Activated B cell treated with CpG ODN at 0.5 μM for 24 hours (primary cell): ENCODE measurements at regions not wholly inside any gene's neighbourhood (a gene's known extent, or its start where the extent isn't known, plus 50 kb on each side); places are given as distances from the start of the nearest gene placed in this dataset.

Experiments
- ATAC-seq: fragments of 200-7000 bp; cut with Tn5 transposase; one replicate; pipeline ENCODE4 v1.10.0; 2021; ENCODE audit warnings: low read depth, mild to moderate bottlenecking, moderate library complexity
- CTCF ChIA-PET: fragments of 350-600 bp; sonication (Branson Sonifier 250); formaldehyde crosslinking; loops from one replicate; lab custom pipeline; 2021; ENCODE audit warnings: antibody characterized with exemption; lab: Charles Lee
- POLR2A ChIA-PET: fragments of 350-600 bp; sonication (Branson Sonifier 250); formaldehyde crosslinking; loops from one replicate; lab custom pipeline; 2021; ENCODE audit warnings: antibody characterized with exemption; lab: Charles Lee
- DNase-seq: peaks from one replicate; pipeline ENCODE4 v3.0.0; 2022
- H3K27ac Mint-ChIP-seq: one replicate; pipeline ENCODE4 v1.8.0; 2020; ENCODE audit warnings: mixed read lengths
- H3K27me3 Mint-ChIP-seq: one replicate; pipeline ENCODE4 v1.8.0; 2021; ENCODE audit warnings: mixed read lengths
- H3K36me3 Mint-ChIP-seq: one replicate; pipeline ENCODE4 v1.8.0; 2021; ENCODE audit warnings: low read depth, mixed read lengths
- H3K4me1 Mint-ChIP-seq: one replicate; pipeline ENCODE4 v1.8.0; 2021; ENCODE audit warnings: mixed read lengths
- H3K4me3 Mint-ChIP-seq: one replicate; pipeline ENCODE4 v1.8.0; 2020; ENCODE audit warnings: mild to moderate bottlenecking, mixed read lengths
- H3K9me3 Mint-ChIP-seq: one replicate; pipeline ENCODE4 v1.8.0; 2020; ENCODE audit warnings: mixed read lengths
- intact Hi-C: fragments of 100-400 bp; cut with micrococcal nuclease; formaldehyde crosslinking; loops from one replicate; pipeline ENCODE4 v1.15.1; 2024
- TF ChIP-seq, protein P1 (sequence below): fragments of 200-600 bp; IDR thresholded peaks from one replicate; pipeline ENCODE4 v1.8.0; 2022; ENCODE audit warnings: antibody characterized with exemption, mild to moderate bottlenecking

DNA sequence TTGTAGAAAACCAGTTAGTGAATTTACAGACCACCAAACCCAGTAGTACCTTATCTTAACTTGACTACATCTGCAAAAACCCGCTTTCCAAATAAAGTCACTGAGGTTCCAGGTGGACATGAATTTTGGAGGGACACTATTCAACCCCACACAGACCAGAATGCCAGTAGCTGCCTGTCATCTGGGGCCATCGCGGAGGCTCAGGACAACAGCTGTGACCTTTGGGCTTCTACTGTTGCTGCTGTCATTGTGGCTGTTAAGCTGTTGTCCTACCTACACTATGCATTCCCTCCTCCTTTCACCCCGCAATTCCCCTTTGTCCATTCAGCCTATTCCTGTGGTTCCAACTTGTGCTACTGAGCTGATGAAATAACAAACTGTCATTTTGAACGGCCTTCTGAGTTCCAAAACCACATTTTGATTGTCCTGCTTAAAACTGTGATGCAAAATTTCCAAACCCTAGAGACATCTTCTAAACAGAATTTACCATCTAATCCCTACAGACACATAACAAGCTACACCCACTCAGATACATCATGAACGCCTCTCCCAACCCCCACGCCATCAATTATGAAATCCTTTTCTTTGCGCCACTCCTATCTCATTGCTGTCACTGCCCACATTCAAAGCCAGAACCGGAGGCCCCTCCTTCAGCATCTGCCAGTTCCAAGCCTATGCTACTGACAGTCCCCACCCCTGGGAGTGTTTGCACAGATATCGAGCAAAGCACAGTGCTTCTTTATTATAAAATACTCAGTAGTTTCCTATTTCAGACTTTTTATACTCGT lies 125.0 kb downstream of the C6orf118 start:
- Mint-ChIP-seq H3K4me3 (no peak overlapping the region), H3K36me3 (no peaks in the 10 kb centered on the region), H3K27me3 (no peaks in the 10 kb centered on the region), H3K27ac (no peak overlapping the region), H3K9me3 (peaks cover 5% of the 10 kb centered on the region), H3K4me1 (no peaks in the 10 kb centered on the region)
- ATAC-seq (no peak), DNase-seq (no peak)
- intact Hi-C loops = no loop called here
- ChIA-PET POLR2A (no interaction called here), CTCF (no interaction called here)
- TF ChIP-seq, protein P1, sequence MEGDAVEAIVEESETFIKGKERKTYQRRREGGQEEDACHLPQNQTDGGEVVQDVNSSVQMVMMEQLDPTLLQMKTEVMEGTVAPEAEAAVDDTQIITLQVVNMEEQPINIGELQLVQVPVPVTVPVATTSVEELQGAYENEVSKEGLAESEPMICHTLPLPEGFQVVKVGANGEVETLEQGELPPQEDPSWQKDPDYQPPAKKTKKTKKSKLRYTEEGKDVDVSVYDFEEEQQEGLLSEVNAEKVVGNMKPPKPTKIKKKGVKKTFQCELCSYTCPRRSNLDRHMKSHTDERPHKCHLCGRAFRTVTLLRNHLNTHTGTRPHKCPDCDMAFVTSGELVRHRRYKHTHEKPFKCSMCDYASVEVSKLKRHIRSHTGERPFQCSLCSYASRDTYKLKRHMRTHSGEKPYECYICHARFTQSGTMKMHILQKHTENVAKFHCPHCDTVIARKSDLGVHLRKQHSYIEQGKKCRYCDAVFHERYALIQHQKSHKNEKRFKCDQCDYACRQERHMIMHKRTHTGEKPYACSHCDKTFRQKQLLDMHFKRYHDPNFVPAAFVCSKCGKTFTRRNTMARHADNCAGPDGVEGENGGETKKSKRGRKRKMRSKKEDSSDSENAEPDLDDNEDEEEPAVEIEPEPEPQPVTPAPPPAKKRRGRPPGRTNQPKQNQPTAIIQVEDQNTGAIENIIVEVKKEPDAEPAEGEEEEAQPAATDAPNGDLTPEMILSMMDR = no peak

DNA sequence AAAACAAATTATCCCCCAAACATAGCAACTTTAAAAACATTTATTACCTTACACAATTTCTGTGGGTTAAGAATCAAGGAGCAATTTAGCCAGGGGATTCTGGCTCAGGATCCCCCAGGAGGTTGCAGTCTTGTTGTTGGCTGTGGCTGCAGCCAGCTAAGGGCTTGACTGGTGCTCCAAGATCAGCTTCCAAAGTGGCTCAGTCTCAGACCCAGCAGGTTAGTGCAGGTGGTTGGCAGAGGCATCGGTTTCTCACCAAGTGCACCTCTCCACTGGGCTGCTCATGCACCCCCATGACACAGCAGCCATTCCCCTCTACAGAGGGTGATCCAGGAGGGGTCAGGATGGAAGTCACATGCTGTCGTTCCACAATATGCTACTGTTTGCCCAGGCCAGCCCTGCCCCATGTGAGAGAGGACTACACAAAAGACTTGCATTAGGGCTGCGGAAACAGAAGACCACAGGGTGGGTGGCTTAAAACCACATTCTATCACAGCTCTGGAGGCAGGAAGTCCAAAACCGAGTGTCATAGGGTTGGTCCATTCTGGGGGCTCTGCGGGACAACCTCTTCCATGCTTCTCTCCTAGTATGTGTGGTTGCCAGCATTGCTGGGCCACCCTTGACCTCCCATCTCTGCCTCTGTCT lies 125.8 kb downstream of the C6orf118 start:
- Mint-ChIP-seq H3K27me3 (no peaks in the 10 kb centered on the region), H3K27ac (no peak overlapping the region), H3K4me1 (no peaks in the 10 kb centered on the region), H3K4me3 (no peak overlapping the region), H3K36me3 (no peaks in the 10 kb centered on the region), H3K9me3 (peaks cover 5% of the 10 kb centered on the region)
- ATAC-seq (no peak), DNase-seq (no peak)
- ChIA-PET CTCF (no interaction called here), POLR2A (no interaction called here)
- intact Hi-C loops = no loop called here
- TF ChIP-seq, protein P1 = no peak

GRCh38 chr6:165183071-165183470 lies 126.3 kb downstream of the C6orf118 start:
- Mint-ChIP-seq H3K9me3 (peaks cover 5% of the 10 kb centered on the region), H3K4me3 (no peak overlapping the region), H3K27me3 (no peaks in the 10 kb centered on the region), H3K27ac (no peak overlapping the region), H3K4me1 (no peaks in the 10 kb centered on the region), H3K36me3 (no peaks in the 10 kb centered on the region)
- TF ChIP-seq, protein P1 = no peak
- ChIA-PET POLR2A (no interaction called here), CTCF (no interaction called here)
- intact Hi-C loops = no loop called here
- ATAC-seq = no peak
- no peak for DNase-seq

- H3K4me1 Mint-ChIP-seq = no peaks in the 10 kb centered on the region
- ChIA-PET POLR2A (no interaction called here), CTCF (no interaction called here)
- no peaks in the 10 kb centered on the region for H3K27me3 Mint-ChIP-seq
- DNase-seq = no peak
- TF ChIP-seq, protein P1 = no peak
- peaks cover 5% of the 10 kb centered on the region for H3K9me3 Mint-ChIP-seq
- H3K27ac Mint-ChIP-seq = no peak overlapping the region
- intact Hi-C loops = no loop called here
- H3K36me3 Mint-ChIP-seq = no peaks in the 10 kb centered on the region
- H3K4me3 Mint-ChIP-seq = no peak overlapping the region
- ATAC-seq = no peak
Measured at GRCh38 chr6:165181951-165182414, 127.4 kb downstream of the C6orf118 start.

DNA sequence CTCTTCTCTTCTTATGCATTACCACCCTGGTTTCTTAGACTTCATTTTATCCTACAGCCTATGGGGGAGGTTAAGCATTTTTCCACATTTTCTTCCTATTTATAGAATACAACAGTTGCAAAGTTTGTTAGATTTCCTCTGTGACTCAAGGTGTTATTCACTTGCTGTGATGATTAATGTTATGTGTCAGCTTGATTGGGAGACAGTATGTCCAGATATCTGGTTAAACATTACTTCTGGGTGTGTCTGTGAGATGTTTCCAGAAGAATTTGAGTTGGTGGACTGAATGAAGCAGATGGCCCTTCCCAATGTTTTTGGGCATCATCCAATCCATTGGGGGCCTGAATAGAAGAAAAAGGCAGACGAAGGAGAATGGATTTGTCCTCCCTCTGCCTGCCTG lies 131.3 kb downstream of the C6orf118 start:
- DNase-seq (no peak), ATAC-seq (no peak)
- Mint-ChIP-seq H3K36me3 (no peaks in the 10 kb centered on the region), H3K4me3 (no peak overlapping the region), H3K27me3 (no peaks in the 10 kb centered on the region), H3K4me1 (no peaks in the 10 kb centered on the region), H3K9me3 (peaks cover 8% of the 10 kb centered on the region), H3K27ac (no peak overlapping the region)
- intact Hi-C loops = no loop called here
- ChIA-PET CTCF (no interaction called here), POLR2A (no interaction called here)
- TF ChIP-seq, protein P1 = no peak
